HCT116 (cell line): ENCODE measurements at regions not wholly inside any gene's neighbourhood (a gene's known extent, or its start where the extent isn't known, plus 50 kb on each side); places are given as distances from the start of the nearest gene placed in this dataset.

ENCODE experiments used
- CEBPB ChIP-seq: IDR thresholded peaks from 2 replicates; pipeline ENCODE4 v1.6.1; 2012; ENCODE audit warnings: low read depth
- EGR1 ChIP-seq: IDR thresholded peaks from 2 replicates; pipeline ENCODE4 v1.6.1; 2012; ENCODE audit warnings: low read depth
- ELF1 ChIP-seq: IDR thresholded peaks from 2 replicates; pipeline ENCODE4 v1.6.1; 2012; ENCODE audit warnings: low read depth, borderline replicate concordance
- EZH2 ChIP-seq: fragments of 200-600 bp; sonication (generic); IDR thresholded peaks from 2 replicates; pipeline ENCODE4 v1.6.1; 2017; ENCODE audit warnings: antibody characterized with exemption, mixed run types
- EZH2phosphoT487 ChIP-seq: fragments of 200-600 bp; IDR thresholded peaks from 2 replicates; pipeline ENCODE4 v1.6.1; 2018; ENCODE audit warnings: antibody characterized with exemption, borderline replicate concordance
- POLR2A ChIP-seq: IDR thresholded peaks from 2 replicates; pipeline ENCODE4 v1.7.0; 2011; ENCODE audit warnings: borderline replicate concordance; ENCODE audit not compliant: insufficient read depth, insufficient read length; ENCODE audit errors: extremely low read depth
- POLR2AphosphoS5 ChIP-seq: IDR thresholded peaks from 2 replicates; pipeline ENCODE4 v1.6.1; 2011; ENCODE audit warnings: mild to moderate bottlenecking, low read depth, low read length, moderate library complexity
- RAD21 ChIP-seq: IDR thresholded peaks from 2 replicates; pipeline ENCODE4 v1.6.1; 2012; ENCODE audit warnings: low read depth, mild to moderate bottlenecking
- SIN3A ChIP-seq: IDR thresholded peaks from 2 replicates; pipeline ENCODE4 v1.6.1; 2012; ENCODE audit warnings: low read depth
- TF ChIP-seq, protein P1 (sequence below), 3 experiments: fragments of 200-600 bp in 1 of 3; sonication (generic) in 1 of 3; IDR thresholded peaks in 2 of 3; conservative IDR thresholded peaks in 1 of 3; 2 replicates each; pipeline ENCODE4 v1.5.1; 2012 to 2017; ENCODE audit warnings: low read depth in 2 of 3, low read length in 2 of 3, antibody characterized with exemption in 1 of 3, borderline replicate concordance in 1 of 3, control low read depth in 1 of 3, mild to moderate bottlenecking in 1 of 3, mixed read lengths in 1 of 3, mixed run types in 1 of 3, moderate library complexity in 1 of 3; ENCODE audit not compliant: insufficient read depth in 1 of 3
- TF ChIP-seq, protein P2 (sequence below): IDR thresholded peaks from 2 replicates; pipeline ENCODE4 v1.6.1; 2012; ENCODE audit warnings: low read depth
- TF ChIP-seq, protein P3 (sequence below): IDR thresholded peaks from 2 replicates; pipeline ENCODE4 v1.6.1; 2011; ENCODE audit warnings: mild to moderate bottlenecking, low read length, moderate library complexity; ENCODE audit not compliant: insufficient replicate concordance; ENCODE audit errors: extremely low read depth

DNA sequence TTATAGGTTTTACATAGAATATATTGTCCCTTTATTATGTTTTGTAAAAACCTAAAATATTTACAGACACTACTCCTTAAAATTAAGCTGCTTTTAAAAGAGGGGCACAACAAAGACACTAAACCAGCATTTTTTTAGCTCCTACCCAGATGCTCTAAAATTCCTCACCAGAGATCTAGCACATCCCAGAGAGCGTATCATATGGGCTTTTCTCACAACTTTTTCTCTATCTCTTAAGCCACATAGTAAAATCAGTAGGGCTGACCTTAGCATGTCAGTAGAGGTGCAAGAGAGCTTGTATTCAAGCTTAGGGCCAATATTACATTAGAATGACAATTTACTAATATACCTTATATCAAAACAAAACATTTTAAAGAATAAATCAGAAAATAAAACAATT, 216.3 kb downstream of the TMX3 start:
- TF ChIP-seq, protein P1, sequence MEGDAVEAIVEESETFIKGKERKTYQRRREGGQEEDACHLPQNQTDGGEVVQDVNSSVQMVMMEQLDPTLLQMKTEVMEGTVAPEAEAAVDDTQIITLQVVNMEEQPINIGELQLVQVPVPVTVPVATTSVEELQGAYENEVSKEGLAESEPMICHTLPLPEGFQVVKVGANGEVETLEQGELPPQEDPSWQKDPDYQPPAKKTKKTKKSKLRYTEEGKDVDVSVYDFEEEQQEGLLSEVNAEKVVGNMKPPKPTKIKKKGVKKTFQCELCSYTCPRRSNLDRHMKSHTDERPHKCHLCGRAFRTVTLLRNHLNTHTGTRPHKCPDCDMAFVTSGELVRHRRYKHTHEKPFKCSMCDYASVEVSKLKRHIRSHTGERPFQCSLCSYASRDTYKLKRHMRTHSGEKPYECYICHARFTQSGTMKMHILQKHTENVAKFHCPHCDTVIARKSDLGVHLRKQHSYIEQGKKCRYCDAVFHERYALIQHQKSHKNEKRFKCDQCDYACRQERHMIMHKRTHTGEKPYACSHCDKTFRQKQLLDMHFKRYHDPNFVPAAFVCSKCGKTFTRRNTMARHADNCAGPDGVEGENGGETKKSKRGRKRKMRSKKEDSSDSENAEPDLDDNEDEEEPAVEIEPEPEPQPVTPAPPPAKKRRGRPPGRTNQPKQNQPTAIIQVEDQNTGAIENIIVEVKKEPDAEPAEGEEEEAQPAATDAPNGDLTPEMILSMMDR (IDR thresholded peaks at IDR 0.05 in 2 of 3, conservative IDR thresholded peaks at IDR 0.05 in 1 of 3; ENCODE audit: borderline replicate concordance in 1 of 3, insufficient read depth in 1 of 3, low read depth in 2 of 3, low read length in 2 of 3) = no peak
- no peak for TF ChIP-seq POLR2A
- TF ChIP-seq, protein P2, sequence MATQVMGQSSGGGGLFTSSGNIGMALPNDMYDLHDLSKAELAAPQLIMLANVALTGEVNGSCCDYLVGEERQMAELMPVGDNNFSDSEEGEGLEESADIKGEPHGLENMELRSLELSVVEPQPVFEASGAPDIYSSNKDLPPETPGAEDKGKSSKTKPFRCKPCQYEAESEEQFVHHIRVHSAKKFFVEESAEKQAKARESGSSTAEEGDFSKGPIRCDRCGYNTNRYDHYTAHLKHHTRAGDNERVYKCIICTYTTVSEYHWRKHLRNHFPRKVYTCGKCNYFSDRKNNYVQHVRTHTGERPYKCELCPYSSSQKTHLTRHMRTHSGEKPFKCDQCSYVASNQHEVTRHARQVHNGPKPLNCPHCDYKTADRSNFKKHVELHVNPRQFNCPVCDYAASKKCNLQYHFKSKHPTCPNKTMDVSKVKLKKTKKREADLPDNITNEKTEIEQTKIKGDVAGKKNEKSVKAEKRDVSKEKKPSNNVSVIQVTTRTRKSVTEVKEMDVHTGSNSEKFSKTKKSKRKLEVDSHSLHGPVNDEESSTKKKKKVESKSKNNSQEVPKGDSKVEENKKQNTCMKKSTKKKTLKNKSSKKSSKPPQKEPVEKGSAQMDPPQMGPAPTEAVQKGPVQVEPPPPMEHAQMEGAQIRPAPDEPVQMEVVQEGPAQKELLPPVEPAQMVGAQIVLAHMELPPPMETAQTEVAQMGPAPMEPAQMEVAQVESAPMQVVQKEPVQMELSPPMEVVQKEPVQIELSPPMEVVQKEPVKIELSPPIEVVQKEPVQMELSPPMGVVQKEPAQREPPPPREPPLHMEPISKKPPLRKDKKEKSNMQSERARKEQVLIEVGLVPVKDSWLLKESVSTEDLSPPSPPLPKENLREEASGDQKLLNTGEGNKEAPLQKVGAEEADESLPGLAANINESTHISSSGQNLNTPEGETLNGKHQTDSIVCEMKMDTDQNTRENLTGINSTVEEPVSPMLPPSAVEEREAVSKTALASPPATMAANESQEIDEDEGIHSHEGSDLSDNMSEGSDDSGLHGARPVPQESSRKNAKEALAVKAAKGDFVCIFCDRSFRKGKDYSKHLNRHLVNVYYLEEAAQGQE = no peak
- TF ChIP-seq POLR2AphosphoS5 = no peak
- TF ChIP-seq EZH2phosphoT487 = no peak
- TF ChIP-seq EZH2 = no peak
- TF ChIP-seq SIN3A = no peak
- no peak for TF ChIP-seq ELF1
- TF ChIP-seq, protein P3, sequence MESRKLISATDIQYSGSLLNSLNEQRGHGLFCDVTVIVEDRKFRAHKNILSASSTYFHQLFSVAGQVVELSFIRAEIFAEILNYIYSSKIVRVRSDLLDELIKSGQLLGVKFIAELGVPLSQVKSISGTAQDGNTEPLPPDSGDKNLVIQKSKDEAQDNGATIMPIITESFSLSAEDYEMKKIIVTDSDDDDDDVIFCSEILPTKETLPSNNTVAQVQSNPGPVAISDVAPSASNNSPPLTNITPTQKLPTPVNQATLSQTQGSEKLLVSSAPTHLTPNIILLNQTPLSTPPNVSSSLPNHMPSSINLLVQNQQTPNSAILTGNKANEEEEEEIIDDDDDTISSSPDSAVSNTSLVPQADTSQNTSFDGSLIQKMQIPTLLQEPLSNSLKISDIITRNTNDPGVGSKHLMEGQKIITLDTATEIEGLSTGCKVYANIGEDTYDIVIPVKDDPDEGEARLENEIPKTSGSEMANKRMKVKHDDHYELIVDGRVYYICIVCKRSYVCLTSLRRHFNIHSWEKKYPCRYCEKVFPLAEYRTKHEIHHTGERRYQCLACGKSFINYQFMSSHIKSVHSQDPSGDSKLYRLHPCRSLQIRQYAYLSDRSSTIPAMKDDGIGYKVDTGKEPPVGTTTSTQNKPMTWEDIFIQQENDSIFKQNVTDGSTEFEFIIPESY = no peak
- TF ChIP-seq RAD21 = no peak
- TF ChIP-seq CEBPB = no peak
- TF ChIP-seq EGR1 = no peak
